Kidney (tissue), 13 donors: ENCODE measurements at regions not wholly inside any gene's neighbourhood (a gene's known extent, or its start where the extent isn't known, plus 50 kb on each side); places are given as distances from the start of the nearest gene placed in this dataset.

Experiments used
- DNase-seq, 5 donors: peaks; one replicate each; pipeline ENCODE4 v3.0.0-alpha.2; 2013 to 2020
- FAIRE-seq: peaks from 2 replicates; lab custom pipeline; 2012; peaks lifted over from hg19 to GRCh38; lab: Jason Lieb, UNC
- H3K27ac ChIP-seq, 2 donors: one replicate each; pipeline ENCODE4 v1.7.0; 2013; ENCODE audit warnings: low read depth in 2 of 2, low read length in 2 of 2, inconsistent platforms in 1 of 2
- H3K27me3 ChIP-seq: one replicate; pipeline ENCODE4 v1.7.1; 2013; ENCODE audit warnings: low read length, inconsistent platforms; ENCODE audit not compliant: control insufficient read depth, insufficient read depth
- H3K36me3 ChIP-seq, 3 donors: one replicate each; pipeline versions ENCODE4 v1.7.0 to v1.7.1; 2013; ENCODE audit warnings: low read length in 3 of 3, control low read depth in 1 of 3, inconsistent platforms in 1 of 3; ENCODE audit not compliant: insufficient read depth in 3 of 3, control insufficient read depth in 2 of 3
- H3K4me1 ChIP-seq, 3 donors: one replicate each; pipeline versions ENCODE4 v1.7.0 to v1.7.1; 2013; ENCODE audit warnings: low read length in 3 of 3, inconsistent platforms in 1 of 3, low read depth in 1 of 3; ENCODE audit not compliant: control insufficient read depth in 2 of 3, insufficient read depth in 2 of 3
- H3K4me3 ChIP-seq, 3 donors: one replicate each; pipeline versions ENCODE4 v1.7.0 to v1.8.1; 2013; ENCODE audit warnings: low read length in 3 of 3, control low read depth in 1 of 3, inconsistent platforms in 1 of 3
- H3K9ac ChIP-seq, 3 donors: one replicate each; pipeline versions ENCODE4 v1.7.0 to v1.7.1; 2013; ENCODE audit warnings: low read length in 3 of 3, control low read depth in 1 of 3, inconsistent platforms in 1 of 3
- H3K9me3 ChIP-seq, 3 donors: one replicate each; pipeline versions ENCODE4 v1.7.0 to v1.7.1; 2013; ENCODE audit warnings: low read length in 3 of 3, control low read depth in 1 of 3, inconsistent platforms in 1 of 3; ENCODE audit not compliant: control insufficient read depth in 2 of 3, insufficient read depth in 1 of 3
- CTCF ChIP-seq: IDR thresholded peaks from 3 replicates; pipeline ENCODE4 v1.5.1; 2012; ENCODE audit warnings: mild to moderate bottlenecking, moderate library complexity, borderline replicate concordance; ENCODE audit not compliant: insufficient read depth; ENCODE audit errors: extremely low read depth
- intact Hi-C: fragments of 100-400 bp; cut with DNase I; formaldehyde crosslinking; loops from one replicate; pipeline ENCODE4 v1.11.1; 2022
- donor health status: control.
- donor health status: control.
- donor health status: control.
- donor health status: control.
- donor health status: control.
- donor health status: DM: yes; HTN: yes; CAD: no.
- donor health status: Normal renal cell carcinoma (clear cell type).

- Histone ChIP-seq H3K36me3 (no peaks in the 10 kb centered on the region), H3K9ac (no peak overlapping the region), H3K4me3 (no peak overlapping the region), H3K27ac (no peak overlapping the region), H3K9me3 (no peaks in the 10 kb centered on the region), H3K4me1 (no peaks in the 10 kb centered on the region), H3K27me3 (no peaks in the 10 kb centered on the region)
- intact Hi-C loops: no loop called here
- no peak for FAIRE-seq
- DNase-seq: no peak
- no peak for TF ChIP-seq CTCF
Observed at GRCh38 chr10:36393801-36394200, 731.6 kb upstream of the ANKRD30A start.

DNA sequence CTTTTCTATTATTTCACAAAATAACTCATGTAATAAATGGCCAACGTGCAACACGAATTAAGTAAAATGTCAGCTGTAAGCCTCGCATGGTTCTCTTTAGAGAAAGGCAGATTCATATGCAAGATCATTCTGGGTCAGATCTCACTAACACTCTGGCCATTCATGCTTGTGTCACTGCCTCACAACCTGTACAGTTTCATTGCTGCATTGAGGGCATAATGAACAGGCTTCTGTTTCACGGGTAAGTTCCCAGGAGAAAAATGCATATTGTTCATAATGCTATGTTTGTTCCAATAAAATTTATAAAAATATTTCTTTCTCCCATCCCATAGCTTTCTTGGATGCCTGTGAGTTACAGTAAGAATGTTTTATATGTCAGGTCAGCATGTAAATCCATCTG, 734.0 kb upstream of the ANKRD30A start:
- FAIRE-seq (no peak), DNase-seq (no peak)
- TF ChIP-seq CTCF: no peak
- Histone ChIP-seq H3K27me3 (no peaks in the 10 kb centered on the region), H3K9me3 (no peaks in the 10 kb centered on the region), H3K36me3 (no peaks in the 10 kb centered on the region), H3K9ac (no peak overlapping the region), H3K4me3 (no peak overlapping the region), H3K27ac (no peak overlapping the region), H3K4me1 (no peaks in the 10 kb centered on the region)
- intact Hi-C loops: no loop called here

GRCh38 chr10:36390221-36390620, 735.2 kb upstream of the ANKRD30A start:
- Histone ChIP-seq H3K4me3 (no peak overlapping the region), H3K36me3 (no peaks in the 10 kb centered on the region), H3K4me1 (no peaks in the 10 kb centered on the region), H3K9me3 (no peaks in the 10 kb centered on the region), H3K27ac (no peak overlapping the region), H3K27me3 (no peaks in the 10 kb centered on the region), H3K9ac (no peak overlapping the region)
- TF ChIP-seq CTCF: no peak
- intact Hi-C loops: no loop called here
- DNase-seq (no peak), FAIRE-seq (no peak)

GRCh38 chr10:36388166-36388565, 737.2 kb upstream of the ANKRD30A start:
- intact Hi-C loops: no loop called here
- Histone ChIP-seq H3K27me3 (no peaks in the 10 kb centered on the region), H3K36me3 (no peaks in the 10 kb centered on the region), H3K27ac (no peak overlapping the region), H3K9ac (no peak overlapping the region), H3K4me3 (no peak overlapping the region), H3K9me3 (no peaks in the 10 kb centered on the region), H3K4me1 (no peaks in the 10 kb centered on the region)
- FAIRE-seq (no peak), DNase-seq (no peak)
- no peak for TF ChIP-seq CTCF
